HG03354 (cell line): ENCODE measurements at regions not wholly inside any gene's neighbourhood (a gene's known extent, or its start where the extent isn't known, plus 50 kb on each side); places are given as distances from the start of the nearest gene placed in this dataset.

Source experiments
- ATAC-seq: cut with Tn5 transposase; IDR thresholded peaks from one replicate; pipeline ENCODE4 v1.9.1; 2021; ENCODE audit warnings: mild to moderate bottlenecking; ENCODE audit not compliant: unreplicated experiment, poor library complexity, severe bottlenecking

DNA sequence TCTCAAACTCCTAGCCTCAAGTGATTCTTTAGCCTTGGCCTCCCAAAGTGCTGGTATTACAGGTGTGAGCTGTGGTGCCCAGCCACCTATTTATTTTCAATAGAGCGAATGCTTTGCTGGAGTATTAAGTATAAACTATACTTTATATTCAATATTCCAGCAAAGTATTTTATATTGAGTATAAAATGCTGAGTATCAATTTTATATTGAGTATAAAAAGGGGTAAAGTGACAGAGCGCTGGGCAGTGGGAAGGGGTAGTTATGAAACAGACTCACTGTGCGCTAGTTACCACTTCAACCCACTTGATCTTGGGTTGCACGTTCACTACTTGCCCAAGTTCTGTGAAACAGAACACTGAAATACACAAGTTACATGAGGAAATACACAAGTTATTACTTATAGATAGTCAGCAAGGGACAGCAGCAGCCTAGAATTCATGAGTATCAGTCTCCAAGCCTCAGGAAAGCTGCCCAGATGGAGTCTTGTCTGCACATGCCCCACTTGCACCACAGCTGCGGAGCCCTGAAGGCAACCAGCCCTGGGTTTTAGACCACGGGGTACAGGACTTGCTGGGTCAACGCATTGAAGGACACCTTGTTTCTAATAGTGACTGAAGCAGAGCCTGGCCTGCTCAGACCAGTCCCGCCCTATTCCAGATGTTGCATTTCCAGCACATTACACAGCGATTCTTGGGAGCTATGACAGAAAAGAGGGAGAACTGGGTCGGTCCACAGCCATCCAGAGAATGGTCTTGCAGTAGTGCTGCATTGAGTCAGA, 51.6 kb upstream of the SYT13 start:
- ATAC-seq = no peak

- ATAC-seq = no peak
Measured at GRCh38 chr11:45336136-45336535, 50.0 kb upstream of the SYT13 start.
